GM12891 (cell line): ENCODE measurements at regions not wholly inside any gene's neighbourhood (a gene's known extent, or its start where the extent isn't known, plus 50 kb on each side); places are given as distances from the start of the nearest gene placed in this dataset.

Source experiments
- DNase-seq: peaks from one replicate; pipeline ENCODE4 v3.0.0; 2011; ENCODE audit warnings: low spot score; ENCODE audit not compliant: insufficient read length
- FAIRE-seq: peaks from 2 replicates; lab custom pipeline; 2011; peaks lifted over from hg19 to GRCh38; lab: Jason Lieb, UNC
- PAX5 ChIP-seq: IDR thresholded peaks from 2 replicates; pipeline ENCODE4 v1.6.1; 2011; ENCODE audit warnings: low read length, moderate library complexity, mild to moderate bottlenecking; ENCODE audit not compliant: insufficient read depth, severe bottlenecking
- POLR2A ChIP-seq: IDR thresholded peaks from 2 replicates; pipeline ENCODE4 v1.6.1; 2011; ENCODE audit warnings: low read depth, low read length, control low read depth
- POLR2AphosphoS5 ChIP-seq: IDR thresholded peaks from 2 replicates; pipeline ENCODE4 v1.6.1; 2011; ENCODE audit warnings: low read depth, low read length, control low read depth
- POU2F2 ChIP-seq: IDR thresholded peaks from 2 replicates; pipeline ENCODE4 v1.6.1; 2011; ENCODE audit warnings: low read depth, mild to moderate bottlenecking, control low read depth, low read length, moderate library complexity
- SPI1 ChIP-seq: IDR thresholded peaks from 2 replicates; pipeline ENCODE4 v1.6.1; 2011; ENCODE audit warnings: low read depth, low read length, control low read depth
- TAF1 ChIP-seq: IDR thresholded peaks from 2 replicates; pipeline ENCODE4 v1.6.1; 2011; ENCODE audit warnings: low read depth, low read length, control low read depth

DNA sequence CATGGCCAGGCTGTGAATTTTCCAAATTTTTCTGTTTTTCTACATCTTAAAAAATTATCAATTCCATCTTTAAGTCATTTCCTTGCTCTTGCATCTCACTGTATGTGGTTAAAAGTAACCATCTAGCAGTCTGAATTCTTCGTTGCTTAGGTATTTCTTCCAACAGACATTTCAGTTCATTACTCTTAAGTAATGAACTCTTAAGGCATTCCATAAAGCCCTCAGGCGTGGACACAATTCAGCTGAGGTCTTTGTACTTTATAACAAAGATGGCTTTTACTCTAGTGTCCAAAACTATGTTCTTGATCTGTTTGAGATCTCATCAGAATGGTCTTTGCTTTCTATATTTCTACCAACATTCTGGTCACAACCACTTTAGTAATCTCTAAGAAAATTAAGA lies 253.9 kb upstream of the GCFC2 start:
- FAIRE-seq (no peak), DNase-seq (no peak)
- no peak for TF ChIP-seq POLR2A
- TF ChIP-seq SPI1, result no peak
- no peak for TF ChIP-seq TAF1
- no peak for TF ChIP-seq POLR2AphosphoS5
- TF ChIP-seq POU2F2, result no peak
- TF ChIP-seq PAX5, result no peak

- FAIRE-seq (no peak), DNase-seq (no peak)
- no peak for TF ChIP-seq POLR2AphosphoS5
- no peak for TF ChIP-seq SPI1
- TF ChIP-seq POLR2A, result no peak
- TF ChIP-seq TAF1, result no peak
- TF ChIP-seq POU2F2, result no peak
- no peak for TF ChIP-seq PAX5
Observed at GRCh38 chr2:75960472-75961009, 249.8 kb upstream of the GCFC2 start.

GRCh38 chr2:75959724-75960471 lies 249.2 kb upstream of the GCFC2 start:
- no peak for DNase-seq
- FAIRE-seq, result no peak
- no peak for TF ChIP-seq PAX5
- TF ChIP-seq POLR2A, result no peak
- TF ChIP-seq SPI1, result no peak
- TF ChIP-seq POLR2AphosphoS5, result no peak
- no peak for TF ChIP-seq POU2F2
- TF ChIP-seq TAF1, result no peak

DNA sequence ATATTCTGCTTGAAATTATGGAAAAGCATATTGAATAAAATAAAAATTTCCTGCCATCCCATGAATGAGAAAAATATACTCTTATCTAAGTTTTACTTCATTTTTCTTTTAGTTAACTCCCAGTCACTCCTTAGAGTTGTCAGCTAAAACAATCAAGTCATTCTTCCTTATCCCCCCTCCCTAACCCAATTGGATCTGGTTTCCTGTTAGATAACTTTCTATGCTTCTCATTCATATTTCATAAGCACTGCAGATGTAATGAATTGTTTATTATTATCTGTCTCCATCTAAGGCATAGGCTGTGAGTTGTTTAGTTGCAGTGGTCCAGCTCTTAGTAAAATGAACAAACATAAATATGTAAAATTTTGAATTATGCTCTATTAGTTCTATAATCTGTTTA lies 244.0 kb upstream of the GCFC2 start:
- FAIRE-seq (no peak), DNase-seq (no peak)
- no peak for TF ChIP-seq POLR2A
- TF ChIP-seq POU2F2, result no peak
- TF ChIP-seq PAX5, result no peak
- no peak for TF ChIP-seq POLR2AphosphoS5
- TF ChIP-seq SPI1, result no peak
- no peak for TF ChIP-seq TAF1

DNA sequence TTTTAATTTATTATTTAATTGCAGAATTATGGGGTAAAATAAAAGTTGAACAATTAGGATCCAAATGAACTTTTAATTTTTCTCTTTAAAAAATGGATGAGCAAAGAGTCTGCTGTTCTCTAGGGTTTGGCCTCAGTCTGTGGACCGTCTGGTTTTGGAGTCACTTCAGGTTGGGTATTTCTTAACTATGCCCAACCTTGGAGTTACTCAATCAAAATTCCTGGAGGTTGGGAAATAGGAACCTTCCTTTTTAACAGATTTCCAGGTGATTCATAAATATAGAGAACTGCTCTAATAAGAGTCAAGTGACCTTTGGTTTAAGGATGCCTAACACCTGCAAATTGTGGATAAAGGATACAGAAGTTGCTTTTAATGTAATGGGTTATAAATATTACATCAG lies 241.5 kb upstream of the GCFC2 start:
- FAIRE-seq (no peak), DNase-seq (no peak)
- TF ChIP-seq PAX5 (no peak), POLR2A (no peak), POU2F2 (no peak), SPI1 (no peak)

- TF ChIP-seq POU2F2 (no peak), PAX5 (no peak), POLR2A (no peak), TAF1 (no peak), SPI1 (no peak), POLR2AphosphoS5 (no peak)
- DNase-seq, result no peak
Observed at GRCh38 chr2:75949385-75950030, 238.8 kb upstream of the GCFC2 start.

GRCh38 chr2:75936311-75936710 lies 225.6 kb upstream of the GCFC2 start:
- TF ChIP-seq TAF1 (no peak), SPI1 (no peak), POLR2A (no peak), POLR2AphosphoS5 (no peak), PAX5 (no peak), POU2F2 (no peak)
- DNase-seq (no peak), FAIRE-seq (no peak)

More at GRCh38 chr2:75949385-75950030, 238.8 kb upstream of the GCFC2 start:
- FAIRE-seq, result no peak

- TF ChIP-seq PAX5, result no peak
- no peak for TF ChIP-seq SPI1
- no peak for DNase-seq
- FAIRE-seq, result no peak
Observed at GRCh38 chr2:75932996-75933395, 222.3 kb upstream of the GCFC2 start.

DNA sequence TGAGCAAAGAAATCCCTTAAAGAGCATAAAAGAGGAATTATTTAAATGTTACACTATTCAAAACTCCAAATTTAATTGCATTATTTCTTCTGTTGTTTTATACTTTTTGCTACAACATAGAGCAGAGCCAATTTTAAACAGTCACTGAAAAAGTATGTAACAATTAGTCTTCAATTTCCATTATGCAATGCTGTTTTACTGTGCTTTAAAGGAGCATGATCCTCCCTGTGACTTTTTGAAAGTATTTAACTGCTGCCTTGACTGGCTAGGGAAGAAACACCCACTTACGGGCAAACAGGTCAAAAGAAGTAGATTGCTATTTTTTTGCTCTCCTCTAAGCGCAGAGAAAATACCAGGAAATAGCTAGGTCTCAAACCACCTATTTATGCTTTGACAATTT lies 217.4 kb upstream of the GCFC2 start:
- DNase-seq (no peak), FAIRE-seq (no peak)
- no peak for TF ChIP-seq SPI1
- no peak for TF ChIP-seq POLR2AphosphoS5
- TF ChIP-seq POU2F2, result no peak
- no peak for TF ChIP-seq POLR2A
- TF ChIP-seq PAX5, result no peak
- TF ChIP-seq TAF1, result no peak
